ENCODE measurements at regions not wholly inside any gene's neighbourhood (a gene's known extent, or its start where the extent isn't known, plus 50 kb on each side); places are given as distances from the start of the nearest gene placed in this dataset.
"Not testable (repeated sequence)": the region's sequence is repeated elsewhere in the genome, so short reads cannot be mapped to it uniquely, and the experiment has no call there.

DNA sequence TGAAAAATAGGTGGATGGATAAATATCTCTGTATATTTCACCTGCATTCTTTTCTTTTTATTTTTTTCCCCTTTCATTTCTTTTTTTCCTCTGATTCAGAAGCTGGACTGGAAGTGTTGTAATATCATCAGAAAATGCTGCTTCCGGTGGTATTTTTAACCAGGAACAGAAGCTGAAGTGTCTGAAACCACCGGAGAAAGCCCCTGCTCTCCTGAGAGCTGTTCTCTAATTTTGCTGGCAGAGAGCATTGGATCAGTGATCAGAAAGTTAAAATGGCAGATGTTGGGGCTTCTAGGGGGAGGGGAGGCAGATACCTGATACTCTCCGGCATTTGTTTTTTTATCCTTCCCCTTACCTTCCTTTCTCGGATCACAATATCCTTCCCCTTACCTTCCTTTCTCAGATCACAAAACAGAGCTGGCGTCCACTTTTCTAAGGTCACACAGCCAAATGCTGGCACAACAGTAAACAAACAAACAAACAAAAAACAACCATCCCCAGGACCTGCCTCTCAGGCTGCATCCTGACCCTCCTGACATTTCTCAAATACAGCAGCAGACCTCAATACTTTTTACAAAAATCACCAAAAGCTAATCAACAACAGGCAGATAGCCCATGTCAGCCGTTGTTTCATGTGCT lies 143.2 kb upstream of the ZNF217 start:
- CTCF ChIA-PET = interaction anchor here (0.7 to 2.0 kb wide), 6 partner anchors 17 to 179 kb away, joined by 3 to 5 read pairs (median 4); no protein-coding TSS in a partner anchor
- Mint-ChIP-seq H3K4me3 (peak overlapping the region; percentile 43), H3K4me1 (ENCODE audit: low read depth) (peaks cover 53% of the 10 kb centered on the region), H3K9me3 (no peaks in the 10 kb centered on the region), H3K27me3 (ENCODE audit: low read depth) (no peaks in the 10 kb centered on the region), H3K27ac (peak overlapping the region; percentile 90), H3K36me3 (ENCODE audit: low read depth) (no peaks in the 10 kb centered on the region)
- intact Hi-C loops (cut with micrococcal nuclease) = loop anchor here (2.0 to 5.0 kb wide), 3 partner anchors 16 to 130 kb away; no protein-coding TSS in a partner anchor
- DNase-seq = peak; percentile 68

DNA sequence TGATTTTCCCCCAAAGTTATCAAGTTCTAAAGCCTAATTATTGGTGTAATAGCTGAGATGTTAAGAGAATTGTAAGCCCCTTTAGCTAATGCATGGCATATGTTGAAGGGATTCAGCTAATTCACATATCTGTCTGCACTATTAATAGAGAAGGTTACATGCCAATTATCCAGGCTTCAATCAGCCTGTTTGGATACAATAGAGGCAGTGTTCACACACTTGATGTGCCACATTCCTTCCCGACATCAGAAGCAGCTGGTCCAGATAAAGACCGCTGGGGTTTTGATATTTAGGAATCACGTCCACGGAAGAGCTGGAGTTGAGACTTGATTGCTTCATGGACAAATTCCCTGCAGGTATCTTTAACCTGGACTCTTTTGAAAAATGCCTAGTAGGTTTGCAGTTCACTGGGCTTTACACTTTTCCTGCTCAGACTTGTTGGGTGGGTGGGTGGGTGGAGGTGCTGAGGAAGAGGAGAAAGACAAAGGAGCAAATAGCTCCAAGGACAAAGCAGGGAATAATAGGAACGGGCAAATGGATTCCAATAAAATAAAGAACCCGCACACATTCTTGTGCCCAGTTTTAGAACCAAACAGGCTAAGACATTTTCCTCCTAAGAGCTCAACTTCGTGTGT lies 142.6 kb upstream of the ZNF217 start:
- CTCF ChIA-PET = interaction anchor here (1.0 to 2.0 kb wide), 5 partner anchors 18 to 180 kb away, joined by 3 to 5 read pairs (median 4); no protein-coding TSS in a partner anchor
- intact Hi-C loops (cut with micrococcal nuclease) = loop anchor here (2.0 to 5.0 kb wide), 3 partner anchors 15 to 131 kb away; no protein-coding TSS in a partner anchor
- Mint-ChIP-seq H3K4me1 (ENCODE audit: low read depth) (peaks cover 49% of the 10 kb centered on the region), H3K9me3 (no peaks in the 10 kb centered on the region), H3K27ac (peak overlapping the region; percentile 90), H3K27me3 (ENCODE audit: low read depth) (no peaks in the 10 kb centered on the region), H3K36me3 (ENCODE audit: low read depth) (no peaks in the 10 kb centered on the region), H3K4me3 (no peak overlapping the region)
- DNase-seq = no peak

DNA sequence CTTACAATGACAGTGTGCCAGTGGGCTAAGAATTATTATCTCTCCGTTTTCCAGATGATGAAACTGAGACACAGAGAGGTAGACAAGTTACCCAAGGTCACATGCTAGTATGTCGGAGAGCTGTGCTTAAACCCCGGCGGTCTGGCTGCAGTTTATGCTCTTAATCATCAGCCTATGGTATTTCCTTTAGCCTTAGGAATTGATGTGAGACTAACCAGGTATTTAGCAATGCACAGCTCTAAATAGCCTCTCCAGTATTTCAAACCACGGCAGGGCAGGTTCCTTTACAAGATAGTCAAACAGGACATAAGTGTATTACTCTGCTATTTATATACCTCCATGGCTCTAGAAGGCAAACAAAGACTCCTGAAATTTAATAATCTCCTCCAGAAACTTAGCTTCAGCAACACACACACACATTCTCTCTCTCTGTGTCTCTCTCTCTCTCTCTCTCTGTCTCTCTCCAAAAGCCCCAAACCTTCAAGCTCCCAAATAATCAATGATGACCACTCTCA lies 142.0 kb upstream of the ZNF217 start:
- CTCF ChIA-PET = interaction anchor here (0.6 to 2.0 kb wide), 3 partner anchors 19 to 51 kb away, joined by 3 to 5 read pairs (median 3); no protein-coding TSS in a partner anchor
- H3K4me3 Mint-ChIP-seq = no peak overlapping the region

DNA sequence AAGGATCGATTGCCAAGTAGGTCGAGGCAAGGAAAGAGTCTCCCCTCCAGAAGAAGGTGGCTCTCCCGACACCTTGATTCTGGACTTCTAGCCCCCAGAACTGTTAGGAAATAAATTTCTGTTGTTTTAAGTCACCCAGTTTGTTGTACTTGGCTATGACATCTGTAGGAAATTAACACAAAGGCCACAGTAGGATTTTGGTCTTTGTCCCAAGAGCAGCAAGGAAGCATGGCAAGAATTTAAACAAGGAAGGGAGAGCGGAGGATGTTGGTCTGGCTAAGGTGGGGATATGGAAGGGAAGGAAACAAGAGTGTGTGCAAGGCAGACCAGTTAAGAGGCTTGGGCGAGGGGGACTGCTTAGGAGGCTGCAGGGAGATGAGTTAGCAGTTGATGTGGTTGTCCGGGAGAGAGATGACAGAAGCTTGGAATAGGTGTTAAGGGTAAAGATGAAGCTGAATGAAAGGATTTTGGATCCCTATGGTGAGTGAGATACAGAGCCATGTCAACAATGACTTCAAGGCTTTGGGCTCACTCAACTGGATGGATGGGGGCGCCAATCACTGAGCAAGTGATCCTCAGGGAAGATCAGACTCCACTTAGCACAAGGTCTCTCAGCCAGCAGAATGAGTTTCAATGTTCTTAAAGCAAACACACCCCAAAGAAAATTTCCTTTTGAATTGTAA lies 140.5 kb upstream of the ZNF217 start:
- Mint-ChIP-seq H3K27ac (no peak overlapping the region), H3K36me3 (ENCODE audit: low read depth) (no peaks in the 10 kb centered on the region), H3K9me3 (no peaks in the 10 kb centered on the region), H3K27me3 (ENCODE audit: low read depth) (no peaks in the 10 kb centered on the region), H3K4me1 (ENCODE audit: low read depth) (peaks cover 32% of the 10 kb centered on the region), H3K4me3 (no peak overlapping the region)
- no peak for DNase-seq
- intact Hi-C loops (cut with micrococcal nuclease) = no loop called here
- CTCF ChIA-PET = interaction anchor here (0.6 kb wide), 2 partner anchors 21 to 77 kb away, joined by 4 to 6 read pairs; no protein-coding TSS in a partner anchor

More for the DNA sequence above, 142.0 kb upstream of the ZNF217 start:
- intact Hi-C loops (cut with micrococcal nuclease) = loop anchor here (2.0 to 5.0 kb wide), 3 partner anchors 15 to 132 kb away; no protein-coding TSS in a partner anchor
- Mint-ChIP-seq H3K27ac (peak overlapping the region; percentile 44), H3K4me1 (ENCODE audit: low read depth) (peaks cover 43% of the 10 kb centered on the region), H3K9me3 (no peaks in the 10 kb centered on the region), H3K27me3 (ENCODE audit: low read depth) (no peaks in the 10 kb centered on the region), H3K36me3 (ENCODE audit: low read depth) (no peaks in the 10 kb centered on the region)
- DNase-seq = no peak

DNA sequence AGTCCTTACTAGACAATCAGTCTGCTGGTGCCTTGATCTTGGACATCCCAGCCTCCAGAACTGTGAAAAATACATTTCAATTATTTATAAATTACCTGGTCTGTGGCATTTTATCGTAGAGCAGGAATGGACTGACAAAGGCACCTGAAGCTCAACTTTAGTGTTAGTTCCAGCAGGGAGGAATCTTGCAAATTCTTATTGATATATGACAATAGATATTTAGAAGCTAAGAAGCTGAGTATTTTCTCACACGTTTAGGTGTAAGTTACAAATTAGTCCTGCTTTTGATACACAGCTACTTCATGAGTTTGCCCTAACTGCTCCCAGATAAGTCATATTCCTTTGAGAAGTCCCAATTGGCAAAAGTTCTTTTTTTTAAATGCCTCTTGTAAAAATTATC lies 138.0 kb upstream of the ZNF217 start:
- Mint-ChIP-seq H3K4me1 (ENCODE audit: low read depth) (peaks cover 13% of the 10 kb centered on the region), H3K9me3 (no peaks in the 10 kb centered on the region), H3K27ac (no peak overlapping the region), H3K4me3 (no peak overlapping the region), H3K36me3 (ENCODE audit: low read depth) (no peaks in the 10 kb centered on the region), H3K27me3 (ENCODE audit: low read depth) (no peaks in the 10 kb centered on the region)
- intact Hi-C loops (cut with micrococcal nuclease) = no loop called here
- CTCF ChIA-PET = no interaction called here
- DNase-seq = no peak

DNA sequence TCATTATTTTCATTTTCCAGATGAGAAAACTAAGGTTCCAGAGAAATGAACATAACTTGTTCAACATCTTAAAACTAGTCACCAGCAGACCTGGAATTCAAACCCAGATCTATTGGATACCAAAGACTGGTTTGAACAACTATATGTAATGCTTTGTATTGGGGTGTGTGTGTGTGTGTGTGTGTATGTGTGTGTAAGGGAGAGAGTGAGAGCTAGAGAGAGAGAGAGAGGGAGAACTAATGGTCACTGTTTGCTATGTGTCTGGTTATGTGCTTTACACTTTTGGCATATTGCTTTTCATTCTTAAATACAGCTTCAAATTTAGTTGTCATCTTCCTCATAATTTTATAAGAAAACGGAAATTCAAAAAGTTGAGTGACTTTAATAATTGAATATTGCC lies 134.7 kb upstream of the ZNF217 start:
- Mint-ChIP-seq H3K27ac (no peak overlapping the region), H3K4me3 (no peak overlapping the region), H3K9me3 (no peaks in the 10 kb centered on the region), H3K36me3 (ENCODE audit: low read depth) (no peaks in the 10 kb centered on the region), H3K4me1 (ENCODE audit: low read depth) (peaks cover 4% of the 10 kb centered on the region), H3K27me3 (ENCODE audit: low read depth) (no peaks in the 10 kb centered on the region)
- CTCF ChIA-PET = interaction anchor here (0.6 kb wide), 1 partner anchor 58 kb away, joined by 4 read pairs; no protein-coding TSS in a partner anchor
- intact Hi-C loops (cut with micrococcal nuclease) = no loop called here
- DNase-seq = no peak

DNA sequence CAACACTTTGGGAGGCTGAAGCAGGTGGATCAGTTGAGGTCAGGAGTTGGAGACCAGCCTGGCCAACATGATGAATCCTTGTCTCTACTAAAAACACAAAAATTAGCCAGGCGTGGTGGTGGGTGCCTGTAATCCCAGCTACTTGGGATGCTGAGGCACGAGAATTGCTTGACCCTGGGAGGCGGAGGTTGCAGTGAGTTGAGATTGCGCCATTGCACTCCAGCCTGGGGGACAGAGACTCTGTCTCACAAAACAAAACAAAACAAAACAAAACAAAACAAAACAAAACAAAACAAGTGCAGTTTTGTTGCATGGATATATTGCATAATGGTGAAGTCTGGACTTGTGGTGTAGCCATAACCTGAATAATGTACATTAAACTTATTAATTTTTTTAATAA lies 133.6 kb upstream of the ZNF217 start:
- H3K4me3 Mint-ChIP-seq; H3K27ac Mint-ChIP-seq; H3K9me3 Mint-ChIP-seq; DNase-seq; H3K27me3 Mint-ChIP-seq (ENCODE audit: low read depth); intact Hi-C loops (cut with micrococcal nuclease); H3K4me1 Mint-ChIP-seq (ENCODE audit: low read depth); H3K36me3 Mint-ChIP-seq (ENCODE audit: low read depth): not testable (repeated sequence)
- CTCF ChIA-PET = interaction anchor here (0.6 kb wide), 1 partner anchor 161 kb away, joined by 4 read pairs; no protein-coding TSS in a partner anchor

DNA sequence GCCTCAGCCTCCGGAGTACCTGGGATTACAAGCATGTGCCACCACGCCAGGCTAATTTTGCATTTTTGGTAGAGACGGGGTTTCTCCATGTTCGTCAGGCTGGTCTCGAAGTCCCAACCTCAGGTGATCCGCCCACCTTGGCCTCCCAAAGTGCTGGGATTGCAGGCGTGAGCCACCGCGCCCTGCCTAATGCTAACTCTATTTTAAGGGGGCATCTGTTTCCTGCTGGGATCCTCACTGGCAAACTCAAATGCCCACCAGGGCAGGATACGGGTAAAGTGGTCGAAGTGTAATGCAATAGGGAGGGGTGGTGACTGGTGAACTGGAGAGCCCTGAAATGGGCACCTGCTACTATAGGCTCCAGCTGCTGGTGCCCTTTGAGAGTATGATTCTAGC lies 131.9 kb upstream of the ZNF217 start:
- no peaks in the 10 kb centered on the region for H3K27me3 Mint-ChIP-seq (ENCODE audit: low read depth)
- peaks cover 20% of the 10 kb centered on the region for H3K4me1 Mint-ChIP-seq (ENCODE audit: low read depth)
- DNase-seq = no peak
- H3K36me3 Mint-ChIP-seq (ENCODE audit: low read depth) = no peaks in the 10 kb centered on the region
- H3K4me3 Mint-ChIP-seq = no peak overlapping the region
- no peaks in the 10 kb centered on the region for H3K9me3 Mint-ChIP-seq
- intact Hi-C loops (cut with micrococcal nuclease) = no loop called here
- CTCF ChIA-PET = interaction anchor here (0.7 kb wide), 1 partner anchor 231 kb away, joined by 3 read pairs; no protein-coding TSS in a partner anchor
- H3K27ac Mint-ChIP-seq = no peak overlapping the region

DNA sequence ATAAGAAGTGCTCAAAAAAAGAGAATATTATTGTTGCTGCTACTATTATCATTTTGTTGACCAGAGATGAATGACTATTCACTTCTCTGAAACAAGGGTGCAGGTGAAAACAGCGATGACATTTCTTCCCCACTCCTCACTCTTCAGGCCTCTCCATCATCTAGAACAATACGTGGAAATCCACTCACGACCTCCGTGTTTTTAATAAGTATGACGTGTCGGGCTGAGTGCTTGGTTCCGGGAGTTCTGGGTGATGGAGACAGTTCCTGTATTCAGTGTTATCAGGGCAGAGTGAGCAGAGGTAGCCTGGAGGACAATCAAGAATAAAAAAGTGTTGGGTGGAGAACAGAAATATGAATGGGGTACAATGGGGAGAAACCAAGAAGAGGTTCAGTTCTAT lies 130.0 kb upstream of the ZNF217 start:
- no peaks in the 10 kb centered on the region for H3K9me3 Mint-ChIP-seq
- intact Hi-C loops (cut with micrococcal nuclease) = no loop called here
- no peaks in the 10 kb centered on the region for H3K27me3 Mint-ChIP-seq (ENCODE audit: low read depth)
- H3K4me3 Mint-ChIP-seq = no peak overlapping the region
- CTCF ChIA-PET = no interaction called here
- no peak for DNase-seq
- peaks cover 17% of the 10 kb centered on the region for H3K4me1 Mint-ChIP-seq (ENCODE audit: low read depth)
- no peaks in the 10 kb centered on the region for H3K36me3 Mint-ChIP-seq (ENCODE audit: low read depth)
- H3K27ac Mint-ChIP-seq = no peak overlapping the region

DNA sequence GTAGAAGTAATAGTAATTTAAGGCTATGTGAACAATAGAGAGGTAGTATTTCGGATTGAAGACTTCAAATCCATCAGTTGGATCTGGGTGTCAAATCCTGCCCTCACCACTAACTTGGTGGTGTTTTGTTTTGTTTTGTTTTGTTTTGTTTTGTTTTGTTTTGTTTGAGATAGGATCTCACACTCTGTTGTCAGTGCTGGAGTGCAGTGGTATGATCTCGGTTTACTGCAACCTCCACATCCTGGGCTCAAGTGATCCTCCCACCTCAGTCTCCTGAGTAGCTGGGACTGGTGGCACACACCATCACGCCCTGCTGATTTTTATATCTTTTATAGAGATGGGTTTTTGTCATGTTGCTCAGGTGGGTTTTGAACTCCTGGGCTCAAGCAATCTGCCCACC lies 129.4 kb upstream of the ZNF217 start:
- no peak overlapping the region for H3K27ac Mint-ChIP-seq
- no peaks in the 10 kb centered on the region for H3K27me3 Mint-ChIP-seq (ENCODE audit: low read depth)
- no peaks in the 10 kb centered on the region for H3K9me3 Mint-ChIP-seq
- CTCF ChIA-PET = no interaction called here
- H3K4me1 Mint-ChIP-seq (ENCODE audit: low read depth) = peaks cover 17% of the 10 kb centered on the region
- no peak overlapping the region for H3K4me3 Mint-ChIP-seq
- no peaks in the 10 kb centered on the region for H3K36me3 Mint-ChIP-seq (ENCODE audit: low read depth)
- no peak for DNase-seq
- intact Hi-C loops (cut with micrococcal nuclease) = no loop called here

DNA sequence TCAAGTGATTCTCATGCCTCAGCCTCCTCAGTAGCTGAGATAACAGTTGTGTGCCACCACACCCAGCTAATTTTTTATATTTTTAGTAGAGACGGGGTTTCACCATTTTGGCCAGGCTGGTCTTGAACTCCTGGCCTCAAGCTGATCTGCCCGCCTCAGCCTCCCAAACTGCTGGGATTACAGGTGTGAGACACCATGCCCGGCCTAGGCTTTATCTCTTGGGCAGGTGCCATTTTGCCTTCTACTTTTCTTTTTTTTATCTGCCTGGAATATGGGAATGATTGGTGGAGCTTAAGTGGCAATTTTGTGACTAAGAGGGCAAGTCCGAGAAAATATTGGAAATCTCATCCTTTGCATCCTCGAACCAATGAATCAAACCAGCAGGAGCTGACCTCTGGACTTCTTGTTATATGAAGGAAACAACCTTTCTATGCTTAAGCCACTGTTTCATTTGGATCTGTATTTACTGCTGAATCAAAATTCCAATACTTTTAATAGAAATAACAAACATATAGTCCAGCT lies 128.9 kb upstream of the ZNF217 start:
- no peak overlapping the region for H3K27ac Mint-ChIP-seq
- H3K27me3 Mint-ChIP-seq (ENCODE audit: low read depth) = no peaks in the 10 kb centered on the region
- intact Hi-C loops (cut with micrococcal nuclease) = no loop called here
- no peaks in the 10 kb centered on the region for H3K36me3 Mint-ChIP-seq (ENCODE audit: low read depth)
- no peak for DNase-seq
- H3K9me3 Mint-ChIP-seq = no peaks in the 10 kb centered on the region
- peaks cover 17% of the 10 kb centered on the region for H3K4me1 Mint-ChIP-seq (ENCODE audit: low read depth)
- no peak overlapping the region for H3K4me3 Mint-ChIP-seq
- CTCF ChIA-PET = no interaction called here

DNA sequence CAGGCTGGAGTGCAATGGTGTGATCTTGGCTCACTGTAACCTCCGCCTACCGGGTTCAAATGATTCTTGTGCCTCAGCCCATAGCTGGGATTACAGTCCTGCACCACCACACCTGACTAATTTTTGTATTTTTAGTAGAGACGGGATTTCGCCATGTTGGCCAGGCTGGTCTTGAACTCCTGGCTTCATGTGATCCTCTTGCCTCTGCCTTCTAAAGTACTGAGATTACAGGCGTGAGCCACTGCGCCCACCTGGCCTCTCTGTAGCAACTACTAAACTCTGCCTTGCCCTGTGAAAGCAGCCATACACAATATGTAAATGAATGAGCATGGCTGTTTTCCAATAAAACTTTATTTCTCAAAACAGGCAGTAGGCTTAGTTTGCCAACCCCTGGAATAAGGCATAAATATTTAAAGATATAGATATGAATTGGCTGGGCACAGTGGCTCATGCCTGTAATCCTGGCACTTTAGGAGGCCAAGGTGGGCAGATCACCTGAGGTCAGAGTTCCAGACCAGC lies 127.9 kb upstream of the ZNF217 start:
- Mint-ChIP-seq H3K27ac (peak overlapping the region; percentile 73), H3K4me1 (ENCODE audit: low read depth) (peaks cover 17% of the 10 kb centered on the region)
- intact Hi-C loops (cut with micrococcal nuclease) = loop anchor here (1.0 to 2.0 kb wide), 3 partner anchors 13 to 19 kb away; no protein-coding TSS in a partner anchor
- not testable (repeated sequence) for DNase-seq; H3K36me3 Mint-ChIP-seq (ENCODE audit: low read depth); H3K9me3 Mint-ChIP-seq; H3K4me3 Mint-ChIP-seq; H3K27me3 Mint-ChIP-seq (ENCODE audit: low read depth)
- CTCF ChIA-PET = interaction anchor here (0.7 kb wide), 1 partner anchor 219 kb away, joined by 4 read pairs; no protein-coding TSS in a partner anchor
